ENCODE measurements at regions not wholly inside any gene's neighbourhood (a gene's known extent, or its start where the extent isn't known, plus 50 kb on each side); places are given as distances from the start of the nearest gene placed in this dataset.

- intact Hi-C loops (cut with micrococcal nuclease) = no loop called here
- no peak for TF ChIP-seq CTCF (IDR thresholded peaks at IDR 0.05)
- ATAC-seq = no peak
- H3K27ac Mint-ChIP-seq = no peak overlapping the region
- ChIA-PET POLR2A (no interaction called here), CTCF (no interaction called here)
- H3K4me1 Mint-ChIP-seq (ENCODE audit: low read depth) = no peaks in the 10 kb centered on the region
- peaks cover 12% of the 10 kb centered on the region for H3K9me3 Mint-ChIP-seq
- H3K27me3 Mint-ChIP-seq = no peaks in the 10 kb centered on the region
- DNase-seq = no peak
- no peaks in the 10 kb centered on the region for H3K36me3 Mint-ChIP-seq (ENCODE audit: low read depth)
- H3K4me3 Mint-ChIP-seq = no peak overlapping the region
Observed at GRCh38 chr18:27430595-27430994, 245.5 kb upstream of the CHST9 start.

- no peak for DNase-seq
- ATAC-seq = no peak
- no peak for TF ChIP-seq CTCF (IDR thresholded peaks at IDR 0.05)
- Mint-ChIP-seq H3K4me3 (no peak overlapping the region), H3K4me1 (ENCODE audit: low read depth) (no peaks in the 10 kb centered on the region), H3K36me3 (ENCODE audit: low read depth) (no peaks in the 10 kb centered on the region), H3K27ac (no peak overlapping the region), H3K9me3 (peaks cover 12% of the 10 kb centered on the region), H3K27me3 (no peaks in the 10 kb centered on the region)
- POLR2A ChIA-PET = no interaction called here
- CTCF ChIA-PET = interaction anchor here (0.8 kb wide), 1 partner anchor 19 kb away, joined by 3 read pairs; no protein-coding TSS in a partner anchor
- intact Hi-C loops (cut with micrococcal nuclease) = no loop called here
Observed at GRCh38 chr18:27428716-27429475, 243.8 kb upstream of the CHST9 start.

- Mint-ChIP-seq H3K27me3 (no peaks in the 10 kb centered on the region), H3K27ac (no peak overlapping the region), H3K4me3 (no peak overlapping the region), H3K4me1 (ENCODE audit: low read depth) (no peaks in the 10 kb centered on the region), H3K36me3 (ENCODE audit: low read depth) (no peaks in the 10 kb centered on the region), H3K9me3 (peaks cover 12% of the 10 kb centered on the region)
- ATAC-seq = no peak
- POLR2A ChIA-PET = no interaction called here
- intact Hi-C loops (cut with micrococcal nuclease) = no loop called here
- TF ChIP-seq CTCF (IDR thresholded peaks at IDR 0.05) = no peak
- no peak for DNase-seq
- CTCF ChIA-PET = no interaction called here
Observed at GRCh38 chr18:27428120-27428519, 243.0 kb upstream of the CHST9 start.

- Mint-ChIP-seq H3K4me1 (ENCODE audit: low read depth) (no peaks in the 10 kb centered on the region), H3K27ac (no peak overlapping the region), H3K27me3 (no peaks in the 10 kb centered on the region), H3K4me3 (no peak overlapping the region), H3K9me3 (no peaks in the 10 kb centered on the region), H3K36me3 (ENCODE audit: low read depth) (no peaks in the 10 kb centered on the region)
- DNase-seq (no peak), ATAC-seq (no peak)
- CTCF ChIA-PET = no interaction called here
- POLR2A ChIA-PET = no interaction called here
- intact Hi-C loops (cut with micrococcal nuclease) = no loop called here
- no peak for TF ChIP-seq CTCF (IDR thresholded peaks at IDR 0.05)
Observed at GRCh38 chr18:27423581-27423980, 238.5 kb upstream of the CHST9 start.

GRCh38 chr18:27419646-27420045 lies 234.5 kb upstream of the CHST9 start:
- ChIA-PET CTCF (no interaction called here), POLR2A (no interaction called here)
- intact Hi-C loops (cut with micrococcal nuclease) = no loop called here
- Mint-ChIP-seq H3K4me1 (ENCODE audit: low read depth) (no peaks in the 10 kb centered on the region), H3K27ac (no peak overlapping the region), H3K4me3 (no peak overlapping the region), H3K9me3 (no peaks in the 10 kb centered on the region), H3K27me3 (no peaks in the 10 kb centered on the region), H3K36me3 (ENCODE audit: low read depth) (no peaks in the 10 kb centered on the region)
- ATAC-seq = no peak
- no peak for TF ChIP-seq CTCF (IDR thresholded peaks at IDR 0.05)
- no peak for DNase-seq

All from activated CD8-positive, alpha-beta T cell treated with anti-CD3 and anti-CD28 coated beads for 36 hours (primary cell).